ENCODE measurements at regions not wholly inside any gene's neighbourhood (a gene's known extent, or its start where the extent isn't known, plus 50 kb on each side); places are given as distances from the start of the nearest gene placed in this dataset.

DNA sequence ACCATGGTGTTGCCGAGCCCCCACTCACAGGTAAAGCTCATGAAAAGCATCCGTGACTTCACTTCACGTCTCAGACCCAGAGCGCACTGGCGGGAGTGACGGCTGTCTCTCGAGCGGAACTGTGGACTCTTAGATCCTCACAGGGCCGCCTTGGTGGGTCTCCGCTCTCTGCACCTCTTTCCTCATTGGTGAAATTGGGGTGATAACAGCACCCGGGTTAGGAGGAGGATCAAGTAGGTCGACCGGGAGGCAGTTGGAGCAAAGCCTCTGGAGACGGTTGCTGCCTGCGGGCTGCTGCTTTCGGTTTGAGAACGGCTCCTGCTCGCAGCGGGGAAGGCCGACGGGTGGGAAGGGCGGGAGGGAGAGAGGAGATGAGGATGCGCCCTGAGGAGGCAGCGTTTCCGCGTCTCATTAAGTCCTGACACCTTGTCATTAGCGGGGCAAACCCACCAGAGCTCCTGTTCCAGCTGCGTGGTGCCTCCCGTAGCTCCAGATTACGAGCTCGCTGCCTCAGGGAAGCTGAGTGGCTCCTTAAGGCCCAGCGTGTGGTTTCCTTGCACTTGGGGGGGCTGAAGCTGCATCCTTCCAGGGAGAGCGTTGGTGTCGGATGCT lies 51.9 kb upstream of the CFAP46 start:
- no peak for TF ChIP-seq FOXA1 (IDR thresholded peaks at IDR 0.05)
- peaks cover 0 to 4% (median 0%) of the 10 kb centered on the region in 4 donors for H3K4me1 ChIP-seq (ENCODE audit: control insufficient read depth in 4 of 4, insufficient read depth in 4 of 4, low read length in 3 of 4)
- H3K9me3 ChIP-seq (ENCODE audit: control insufficient read depth in 4 of 4, low read length in 3 of 4) = no peaks in the 10 kb centered on the region
- H3K27ac ChIP-seq (ENCODE audit: low read depth in 1 of 2, low read length in 2 of 2) = no peak overlapping the region
- H3K36me3 ChIP-seq (ENCODE audit: control insufficient read depth in 4 of 4, insufficient read depth in 3 of 4, low read depth in 1 of 4, low read length in 3 of 4) = no peaks in the 10 kb centered on the region
- 54% methylated on average over 34 of the region's 34 CpGs for WGBS
- no peak overlapping the region for H3K9ac ChIP-seq (ENCODE audit: low read depth in 1 of 2, low read length in 2 of 2)
- H3K27me3 ChIP-seq (ENCODE audit: control insufficient read depth in 4 of 4, insufficient read depth in 4 of 4, low read length in 3 of 4) = peaks cover 0 to 5% (median 1%) of the 10 kb centered on the region in 4 donors
- DNase-seq (ENCODE audit: low spot score) = no peak
- peak overlapping the region in 1 of 3 donors; percentile 21 for H3K4me3 ChIP-seq (ENCODE audit: low read depth in 1 of 3, low read length in 3 of 3)

DNA sequence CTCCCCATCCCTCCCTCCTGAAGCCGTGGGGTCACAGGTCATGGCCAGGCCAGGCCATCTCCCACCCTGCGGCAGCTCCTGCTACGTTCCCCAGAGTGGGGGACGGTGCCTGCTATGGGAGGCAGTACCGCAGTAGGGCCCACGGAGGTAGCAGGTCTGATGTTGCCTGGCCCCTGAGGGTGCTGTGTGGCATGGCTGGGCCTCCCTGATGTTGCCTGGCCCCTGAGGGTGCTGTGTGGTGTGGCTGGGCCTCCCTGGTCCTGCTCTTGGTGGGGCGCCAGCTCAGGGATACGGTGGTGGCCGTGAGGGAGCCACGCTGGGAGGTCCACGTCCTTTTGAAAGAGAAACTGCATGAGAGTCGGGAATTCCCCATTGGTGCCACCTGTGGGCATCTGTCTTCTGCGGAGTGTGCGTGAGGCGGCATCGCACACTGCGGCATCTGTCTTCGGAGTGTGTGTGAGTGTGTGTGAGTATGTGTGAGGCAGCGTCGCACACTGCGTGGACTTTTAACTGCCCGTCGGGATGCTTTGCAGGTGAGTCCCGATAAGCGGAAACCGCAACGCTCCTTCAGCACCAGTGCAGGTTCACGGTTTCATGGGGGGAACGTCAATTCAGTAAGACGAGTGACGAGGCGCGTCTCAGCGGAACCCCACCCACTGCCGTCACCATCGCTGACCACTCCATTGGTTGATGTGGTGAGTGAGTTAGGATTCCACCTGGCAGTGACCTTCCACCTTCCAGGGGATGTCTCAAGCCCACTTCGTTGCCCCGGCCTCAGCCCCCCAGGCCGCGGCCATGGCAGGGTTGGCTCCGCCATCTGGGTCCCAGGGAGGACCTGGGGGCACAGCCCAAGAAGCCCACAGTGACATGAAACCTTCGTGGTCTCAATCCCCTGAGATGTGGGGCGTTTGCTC lies 51.2 kb upstream of the CFAP46 start:
- DNase-seq (ENCODE audit: low spot score) = no peak
- TF ChIP-seq JUND (IDR thresholded peaks at IDR 0.05) (no peak), GABPA (IDR thresholded peaks at IDR 0.05 in 1 of 2, conservative IDR thresholded peaks at IDR 0.05 in 1 of 2) (no peak), FOXA1 (IDR thresholded peaks at IDR 0.05) (no peak), HNF4G (IDR thresholded peaks at IDR 0.05) (no peak), SP1 (IDR thresholded peaks at IDR 0.05) (no peak), YY1 (IDR thresholded peaks at IDR 0.05) (no peak), RAD21 (IDR thresholded peaks at IDR 0.05) (no peak), FOXA2 (IDR thresholded peaks at IDR 0.05) (no peak), HNF4A (conservative IDR thresholded peaks at IDR 0.05) (no peak)
- TF ChIP-seq, protein P1, sequence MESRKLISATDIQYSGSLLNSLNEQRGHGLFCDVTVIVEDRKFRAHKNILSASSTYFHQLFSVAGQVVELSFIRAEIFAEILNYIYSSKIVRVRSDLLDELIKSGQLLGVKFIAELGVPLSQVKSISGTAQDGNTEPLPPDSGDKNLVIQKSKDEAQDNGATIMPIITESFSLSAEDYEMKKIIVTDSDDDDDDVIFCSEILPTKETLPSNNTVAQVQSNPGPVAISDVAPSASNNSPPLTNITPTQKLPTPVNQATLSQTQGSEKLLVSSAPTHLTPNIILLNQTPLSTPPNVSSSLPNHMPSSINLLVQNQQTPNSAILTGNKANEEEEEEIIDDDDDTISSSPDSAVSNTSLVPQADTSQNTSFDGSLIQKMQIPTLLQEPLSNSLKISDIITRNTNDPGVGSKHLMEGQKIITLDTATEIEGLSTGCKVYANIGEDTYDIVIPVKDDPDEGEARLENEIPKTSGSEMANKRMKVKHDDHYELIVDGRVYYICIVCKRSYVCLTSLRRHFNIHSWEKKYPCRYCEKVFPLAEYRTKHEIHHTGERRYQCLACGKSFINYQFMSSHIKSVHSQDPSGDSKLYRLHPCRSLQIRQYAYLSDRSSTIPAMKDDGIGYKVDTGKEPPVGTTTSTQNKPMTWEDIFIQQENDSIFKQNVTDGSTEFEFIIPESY (IDR thresholded peaks at IDR 0.05) = no peak
- TF ChIP-seq, protein P2, sequence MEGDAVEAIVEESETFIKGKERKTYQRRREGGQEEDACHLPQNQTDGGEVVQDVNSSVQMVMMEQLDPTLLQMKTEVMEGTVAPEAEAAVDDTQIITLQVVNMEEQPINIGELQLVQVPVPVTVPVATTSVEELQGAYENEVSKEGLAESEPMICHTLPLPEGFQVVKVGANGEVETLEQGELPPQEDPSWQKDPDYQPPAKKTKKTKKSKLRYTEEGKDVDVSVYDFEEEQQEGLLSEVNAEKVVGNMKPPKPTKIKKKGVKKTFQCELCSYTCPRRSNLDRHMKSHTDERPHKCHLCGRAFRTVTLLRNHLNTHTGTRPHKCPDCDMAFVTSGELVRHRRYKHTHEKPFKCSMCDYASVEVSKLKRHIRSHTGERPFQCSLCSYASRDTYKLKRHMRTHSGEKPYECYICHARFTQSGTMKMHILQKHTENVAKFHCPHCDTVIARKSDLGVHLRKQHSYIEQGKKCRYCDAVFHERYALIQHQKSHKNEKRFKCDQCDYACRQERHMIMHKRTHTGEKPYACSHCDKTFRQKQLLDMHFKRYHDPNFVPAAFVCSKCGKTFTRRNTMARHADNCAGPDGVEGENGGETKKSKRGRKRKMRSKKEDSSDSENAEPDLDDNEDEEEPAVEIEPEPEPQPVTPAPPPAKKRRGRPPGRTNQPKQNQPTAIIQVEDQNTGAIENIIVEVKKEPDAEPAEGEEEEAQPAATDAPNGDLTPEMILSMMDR (IDR thresholded peaks at IDR 0.05; ENCODE audit: low read depth, low read length, missing input control) = no peak
- TF ChIP-seq, protein P3, sequence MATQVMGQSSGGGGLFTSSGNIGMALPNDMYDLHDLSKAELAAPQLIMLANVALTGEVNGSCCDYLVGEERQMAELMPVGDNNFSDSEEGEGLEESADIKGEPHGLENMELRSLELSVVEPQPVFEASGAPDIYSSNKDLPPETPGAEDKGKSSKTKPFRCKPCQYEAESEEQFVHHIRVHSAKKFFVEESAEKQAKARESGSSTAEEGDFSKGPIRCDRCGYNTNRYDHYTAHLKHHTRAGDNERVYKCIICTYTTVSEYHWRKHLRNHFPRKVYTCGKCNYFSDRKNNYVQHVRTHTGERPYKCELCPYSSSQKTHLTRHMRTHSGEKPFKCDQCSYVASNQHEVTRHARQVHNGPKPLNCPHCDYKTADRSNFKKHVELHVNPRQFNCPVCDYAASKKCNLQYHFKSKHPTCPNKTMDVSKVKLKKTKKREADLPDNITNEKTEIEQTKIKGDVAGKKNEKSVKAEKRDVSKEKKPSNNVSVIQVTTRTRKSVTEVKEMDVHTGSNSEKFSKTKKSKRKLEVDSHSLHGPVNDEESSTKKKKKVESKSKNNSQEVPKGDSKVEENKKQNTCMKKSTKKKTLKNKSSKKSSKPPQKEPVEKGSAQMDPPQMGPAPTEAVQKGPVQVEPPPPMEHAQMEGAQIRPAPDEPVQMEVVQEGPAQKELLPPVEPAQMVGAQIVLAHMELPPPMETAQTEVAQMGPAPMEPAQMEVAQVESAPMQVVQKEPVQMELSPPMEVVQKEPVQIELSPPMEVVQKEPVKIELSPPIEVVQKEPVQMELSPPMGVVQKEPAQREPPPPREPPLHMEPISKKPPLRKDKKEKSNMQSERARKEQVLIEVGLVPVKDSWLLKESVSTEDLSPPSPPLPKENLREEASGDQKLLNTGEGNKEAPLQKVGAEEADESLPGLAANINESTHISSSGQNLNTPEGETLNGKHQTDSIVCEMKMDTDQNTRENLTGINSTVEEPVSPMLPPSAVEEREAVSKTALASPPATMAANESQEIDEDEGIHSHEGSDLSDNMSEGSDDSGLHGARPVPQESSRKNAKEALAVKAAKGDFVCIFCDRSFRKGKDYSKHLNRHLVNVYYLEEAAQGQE (IDR thresholded peaks at IDR 0.05) = no peak
- TF ChIP-seq, protein P4, sequence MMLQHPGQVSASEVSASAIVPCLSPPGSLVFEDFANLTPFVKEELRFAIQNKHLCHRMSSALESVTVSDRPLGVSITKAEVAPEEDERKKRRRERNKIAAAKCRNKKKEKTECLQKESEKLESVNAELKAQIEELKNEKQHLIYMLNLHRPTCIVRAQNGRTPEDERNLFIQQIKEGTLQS (IDR thresholded peaks at IDR 0.05) = no peak
- Histone ChIP-seq H3K36me3 (ENCODE audit: control insufficient read depth in 4 of 4, insufficient read depth in 3 of 4, low read depth in 1 of 4, low read length in 3 of 4) (no peaks in the 10 kb centered on the region), H3K4me1 (ENCODE audit: control insufficient read depth in 4 of 4, insufficient read depth in 4 of 4, low read length in 3 of 4) (peaks cover 0 to 4% (median 0%) of the 10 kb centered on the region in 4 donors), H3K4me3 (ENCODE audit: low read depth in 1 of 3, low read length in 3 of 3) (no peak overlapping the region), H3K27ac (ENCODE audit: low read depth in 1 of 2, low read length in 2 of 2) (no peak overlapping the region), H3K27me3 (ENCODE audit: control insufficient read depth in 4 of 4, insufficient read depth in 4 of 4, low read length in 3 of 4) (peaks cover 0 to 5% (median 1%) of the 10 kb centered on the region in 4 donors), H3K9ac (ENCODE audit: low read depth in 1 of 2, low read length in 2 of 2) (no peak overlapping the region), H3K9me3 (ENCODE audit: control insufficient read depth in 4 of 4, low read length in 3 of 4) (no peaks in the 10 kb centered on the region)
- 89% methylated on average over 43 of the region's 43 CpGs for WGBS
